ENCODE measurements at regions not wholly inside any gene's neighbourhood (a gene's known extent, or its start where the extent isn't known, plus 50 kb on each side); places are given as distances from the start of the nearest gene placed in this dataset.

- peak; percentile 27 for DNase-seq
Observed at GRCh38 chr1:228796945-228797344, 61.7 kb downstream of the RHOU start.

- DNase-seq = no peak
Observed at GRCh38 chr1:228798035-228798434, 62.8 kb downstream of the RHOU start.

- no peak for DNase-seq
Observed at GRCh38 chr1:228798548-228798947, 63.3 kb downstream of the RHOU start.

GRCh38 chr1:228799924-228800323, 64.6 kb downstream of the RHOU start:
- DNase-seq = no peak

- DNase-seq = no peak
Observed at GRCh38 chr1:228801068-228801467, 65.8 kb downstream of the RHOU start.

- no peak for DNase-seq
Observed at GRCh38 chr1:228802386-228803220, 67.3 kb downstream of the RHOU start.

GRCh38 chr1:228803421-228803820, 68.1 kb downstream of the RHOU start:
- no peak for DNase-seq

GRCh38 chr1:228804173-228804572, 68.9 kb downstream of the RHOU start:
- DNase-seq = no peak

- DNase-seq = peak; percentile 89
Observed at GRCh38 chr1:228804640-228805413, 69.5 kb downstream of the RHOU start.

GRCh38 chr1:228807904-228808605, 72.8 kb downstream of the RHOU start:
- DNase-seq = no peak

- DNase-seq = no peak
Observed at GRCh38 chr1:228809621-228810394, 74.5 kb downstream of the RHOU start.

- no peak for DNase-seq
Observed at GRCh38 chr1:228810395-228810758, 75.1 kb downstream of the RHOU start.

- no peak for DNase-seq
Observed at GRCh38 chr1:228810878-228811711, 75.8 kb downstream of the RHOU start.

GRCh38 chr1:228811712-228812305, 76.5 kb downstream of the RHOU start:
- no peak for DNase-seq

- DNase-seq = no peak
Observed at GRCh38 chr1:228812961-228813360, 77.7 kb downstream of the RHOU start.

- no peak for DNase-seq
Observed at GRCh38 chr1:228814176-228814575, 78.9 kb downstream of the RHOU start.

- no peak for DNase-seq
Observed at GRCh38 chr1:228818296-228818695, 83.0 kb downstream of the RHOU start.

- DNase-seq = no peak
Observed at GRCh38 chr1:228818928-228819630, 83.8 kb downstream of the RHOU start.

GRCh38 chr1:228821252-228821651, 86.0 kb downstream of the RHOU start:
- no peak for DNase-seq

- no peak for DNase-seq
Observed at GRCh38 chr1:228823200-228823599, 87.9 kb downstream of the RHOU start.

- no peak for DNase-seq
Observed at GRCh38 chr1:228824366-228824765, 89.1 kb downstream of the RHOU start.
